GM21529 (cell line): ENCODE measurements at regions not wholly inside any gene's neighbourhood (a gene's known extent, or its start where the extent isn't known, plus 50 kb on each side); places are given as distances from the start of the nearest gene placed in this dataset.

Experiments
- ATAC-seq: cut with Tn5 transposase; IDR thresholded peaks from one replicate; pipeline ENCODE4 v1.9.1; 2021; ENCODE audit not compliant: unreplicated experiment

GRCh38 chr2:120863661-120864320 lies 128.1 kb downstream of the GLI2 start:
- no peak for ATAC-seq

DNA sequence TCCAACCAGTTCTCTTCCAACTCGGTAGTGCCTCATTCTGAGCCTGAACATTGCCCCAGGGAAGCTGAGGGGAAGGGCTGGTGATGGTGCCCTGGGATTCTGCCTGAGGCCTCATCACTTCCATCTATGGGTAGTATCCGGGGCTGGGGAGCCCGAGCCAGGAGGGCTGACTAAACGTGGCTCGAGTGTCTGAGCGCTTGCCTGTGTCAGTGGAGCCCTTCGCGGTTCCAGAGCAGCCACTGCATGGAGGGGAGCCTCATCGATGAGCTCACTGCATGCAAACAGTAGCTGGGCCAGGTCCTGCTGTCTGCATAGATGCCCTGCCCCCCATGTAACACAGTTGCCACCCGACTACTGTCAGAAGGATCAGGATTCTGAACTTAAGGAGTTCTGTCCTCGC lies 129.3 kb downstream of the GLI2 start:
- ATAC-seq = no peak

- ATAC-seq = no peak
These were observed 130.0 kb downstream of the GLI2 start for GRCh38 chr2:120865656-120866055.

GRCh38 chr2:120866071-120866470 lies 130.4 kb downstream of the GLI2 start:
- ATAC-seq = no peak

DNA sequence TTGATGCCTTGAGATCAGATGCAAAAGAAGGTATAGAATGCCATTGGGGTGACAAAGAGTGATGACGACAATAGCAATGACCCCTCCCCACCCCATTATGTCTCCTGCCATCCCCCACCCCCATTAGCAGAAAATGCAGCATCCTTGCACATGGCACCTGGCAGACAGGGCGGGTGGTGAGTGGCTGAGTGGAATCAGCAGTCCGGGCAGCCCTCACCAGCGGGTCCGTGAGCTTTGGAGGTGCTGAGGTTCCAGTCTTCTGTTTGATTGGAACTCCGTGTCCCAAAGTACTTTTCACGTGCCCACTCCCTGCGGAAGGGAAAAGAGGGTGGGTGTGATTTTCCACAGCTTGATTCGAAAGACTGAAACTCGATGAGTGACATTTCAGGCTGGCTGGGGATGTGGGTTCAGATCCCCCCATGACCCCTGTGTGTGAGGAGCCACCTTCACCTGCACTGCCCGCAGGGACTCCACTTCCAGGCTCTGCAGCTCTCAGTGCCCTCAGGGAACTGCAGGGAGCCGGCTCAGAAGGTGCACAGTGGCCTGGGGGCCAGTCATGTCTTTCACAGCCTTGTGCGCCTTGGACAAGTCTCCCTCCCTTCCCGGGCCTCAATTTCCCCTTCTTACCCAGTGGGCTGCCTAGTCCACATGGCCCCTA lies 130.9 kb downstream of the GLI2 start:
- ATAC-seq = no peak

DNA sequence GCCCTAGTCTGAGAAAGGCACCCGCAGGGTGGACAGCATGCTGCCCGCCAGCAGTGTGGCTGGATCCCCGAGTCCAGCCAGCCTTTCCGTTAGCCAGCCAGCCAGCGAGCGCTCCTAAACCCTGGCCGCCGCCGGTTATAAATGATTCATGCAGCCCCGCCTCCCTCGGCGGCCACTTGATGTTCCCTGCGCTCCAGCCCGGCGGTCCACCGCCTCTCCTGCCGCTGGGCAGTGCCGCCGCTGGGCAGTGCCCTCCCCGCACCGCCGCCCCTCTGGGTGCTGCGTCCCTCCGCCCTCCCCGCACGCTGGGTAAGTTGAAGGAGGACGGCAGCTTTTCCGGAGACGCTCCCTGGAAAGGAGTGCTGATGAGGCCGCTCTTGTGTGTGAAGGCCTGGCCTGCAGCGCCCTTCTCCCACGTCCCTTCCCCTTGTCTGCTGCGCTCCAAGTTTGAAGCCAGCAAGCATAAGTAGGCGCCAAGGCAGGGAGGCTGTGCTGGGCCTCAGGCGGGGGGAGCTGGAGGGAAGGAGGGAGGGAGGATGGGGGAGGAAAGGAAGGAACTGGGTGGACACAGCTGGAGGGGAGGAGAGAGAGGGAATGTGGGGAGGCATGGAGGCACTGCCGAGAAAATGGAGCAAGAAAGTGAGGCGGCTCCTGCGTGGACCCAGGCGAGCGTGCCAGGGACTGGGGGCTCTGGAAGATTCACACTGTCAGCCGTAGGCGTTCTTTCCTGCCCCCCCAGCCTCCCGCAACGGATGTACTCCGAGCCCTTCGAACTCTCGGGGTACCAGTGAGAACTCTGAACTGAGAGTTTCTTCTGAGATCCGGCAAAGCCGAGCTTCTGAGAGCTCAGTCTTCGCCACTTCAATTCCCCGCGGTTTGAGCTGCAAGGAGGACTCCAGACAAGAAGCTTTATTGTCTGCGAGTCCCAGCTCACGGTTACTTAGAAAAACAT lies 131.9 kb downstream of the GLI2 start:
- no peak for ATAC-seq

GRCh38 chr2:120868366-120868765 lies 132.7 kb downstream of the GLI2 start:
- no peak for ATAC-seq

DNA sequence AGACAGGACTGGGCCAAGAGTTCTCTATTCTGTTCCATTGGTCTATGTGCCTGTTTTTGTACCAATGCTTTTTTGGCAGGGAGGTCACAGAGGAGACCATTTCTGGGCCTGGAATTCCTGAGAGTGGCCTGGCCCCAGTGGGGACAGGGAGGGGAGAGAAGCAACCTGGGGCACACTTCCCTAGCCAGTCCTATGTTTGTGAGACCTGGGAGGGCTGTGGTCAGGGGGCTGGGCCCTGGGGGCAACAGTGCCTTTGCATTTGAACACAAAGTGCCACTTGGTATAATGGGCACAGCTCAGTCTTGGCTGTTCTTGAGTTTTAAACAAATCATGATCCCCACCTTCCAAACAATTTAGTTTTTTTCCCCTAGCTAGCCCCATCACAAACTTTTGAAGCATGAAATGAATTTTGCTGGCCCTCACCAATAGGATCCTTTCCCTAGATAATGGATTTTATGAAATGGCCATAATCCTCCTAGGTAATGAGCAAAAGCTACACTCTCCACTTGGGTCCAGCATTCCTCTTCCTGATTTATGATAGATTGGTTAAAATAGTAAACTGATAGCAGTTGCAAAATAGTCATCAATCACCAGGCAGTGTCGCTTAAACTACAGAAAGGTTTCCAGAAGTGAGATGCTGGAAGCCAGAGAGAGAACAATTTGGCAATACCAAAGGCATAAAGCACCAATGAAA lies 133.5 kb downstream of the GLI2 start:
- no peak for ATAC-seq

GRCh38 chr2:120869730-120870466 lies 134.2 kb downstream of the GLI2 start:
- ATAC-seq = no peak

DNA sequence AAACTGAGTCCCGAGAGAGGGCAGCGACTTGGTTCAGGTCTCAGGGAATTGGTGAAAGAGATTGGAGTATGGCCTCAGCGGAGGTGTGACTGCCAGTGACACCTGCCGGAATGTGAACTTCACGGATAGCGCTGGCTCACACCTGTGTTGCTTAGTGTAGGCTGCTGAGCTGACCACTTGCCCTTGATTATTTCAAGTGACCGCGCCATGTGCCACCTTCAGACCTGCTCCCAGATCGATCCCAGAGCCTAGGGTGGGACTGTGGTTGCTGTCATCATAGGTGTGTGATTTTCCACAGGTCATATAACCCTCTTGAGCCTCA lies 134.8 kb downstream of the GLI2 start:
- no peak for ATAC-seq

- ATAC-seq = no peak
These were observed 135.5 kb downstream of the GLI2 start for GRCh38 chr2:120871016-120871635.

- no peak for ATAC-seq
These were observed 136.4 kb downstream of the GLI2 start for GRCh38 chr2:120871881-120872620.

DNA sequence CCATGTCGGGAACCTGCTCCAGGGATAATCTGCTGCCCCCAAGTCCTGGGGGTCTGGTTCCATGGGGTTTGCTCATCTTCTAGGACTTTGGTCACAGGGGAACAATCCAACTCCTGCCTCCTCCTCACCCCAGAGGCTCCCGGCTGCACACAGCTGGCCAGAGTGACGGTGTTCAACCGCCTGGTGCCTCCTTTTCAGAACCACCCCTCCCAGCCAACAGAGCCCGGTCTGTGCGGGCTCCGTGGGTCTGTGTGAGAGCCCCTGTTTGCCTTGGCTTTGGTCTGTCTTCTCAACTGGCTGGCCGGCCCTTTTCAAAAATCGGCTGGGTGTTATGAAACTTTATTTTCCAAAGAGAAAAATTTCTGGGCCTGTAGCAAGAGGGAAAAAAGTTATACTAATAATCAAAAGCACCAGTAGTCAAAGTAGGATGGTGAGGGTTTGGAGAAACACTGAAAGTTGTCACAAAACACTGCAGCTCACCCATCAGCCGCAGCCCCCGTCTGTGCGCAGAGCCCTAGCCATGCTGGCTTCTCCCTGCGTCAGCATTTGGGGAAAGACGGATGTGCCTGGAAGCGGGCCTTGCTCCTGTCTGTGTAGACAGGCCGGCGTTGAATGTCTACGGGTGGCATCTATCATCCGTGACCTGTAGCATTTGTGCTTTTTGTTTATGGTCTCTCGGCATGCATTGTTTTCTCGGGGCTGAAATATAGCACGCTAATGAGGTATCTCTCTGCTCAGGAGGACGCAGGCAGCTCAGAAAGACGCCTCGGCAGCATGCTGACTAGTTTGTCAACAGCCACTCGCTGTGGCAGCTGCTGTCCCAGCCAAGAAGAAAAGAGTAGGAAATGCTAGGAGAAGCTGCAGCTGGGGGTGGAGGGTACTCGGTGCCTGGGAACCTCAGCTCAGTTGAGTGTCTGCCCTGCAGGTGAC lies 138.6 kb downstream of the GLI2 start:
- ATAC-seq = no peak

DNA sequence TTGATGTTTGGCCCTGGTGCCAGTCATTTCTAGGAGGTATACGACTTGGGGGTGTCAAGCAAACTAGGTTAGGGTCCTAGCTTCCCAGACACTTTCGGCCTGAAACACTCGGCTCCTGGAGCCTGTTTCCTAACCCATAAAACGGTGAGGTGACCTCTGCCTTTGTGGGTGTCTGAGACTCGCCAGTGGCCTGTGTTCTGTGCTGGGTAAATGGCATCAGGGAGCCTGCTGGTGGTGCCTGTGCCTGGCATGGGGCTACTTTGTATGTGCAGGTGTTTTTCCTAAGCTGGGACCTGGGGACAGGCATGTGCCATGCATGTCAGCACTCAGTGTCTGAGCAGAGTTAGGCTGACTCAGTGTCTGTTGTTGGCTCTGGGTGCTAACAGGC lies 139.2 kb downstream of the GLI2 start:
- ATAC-seq = no peak

DNA sequence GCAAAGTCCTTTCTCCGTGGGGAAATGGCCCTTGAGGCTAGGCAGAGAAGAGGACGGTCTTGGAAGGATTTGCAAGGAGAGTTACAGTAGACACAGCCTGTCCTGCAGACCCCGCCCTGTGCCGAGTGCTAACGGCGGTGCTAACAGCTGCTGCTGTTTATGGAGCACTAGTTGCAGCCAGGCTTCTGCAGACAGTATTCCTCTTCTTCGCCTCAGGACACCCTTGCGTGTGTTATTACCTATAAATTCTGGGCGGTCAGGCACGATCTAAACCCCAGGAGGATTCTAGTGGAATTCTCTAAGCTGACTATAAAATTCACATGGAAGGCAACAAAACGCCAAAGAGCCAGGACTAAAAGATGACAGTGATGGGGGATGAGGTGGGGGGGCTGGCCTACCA lies 139.8 kb downstream of the GLI2 start:
- no peak for ATAC-seq

- no peak for ATAC-seq
These were observed 141.0 kb downstream of the GLI2 start for GRCh38 chr2:120876526-120877280.

- ATAC-seq = no peak
These were observed 141.7 kb downstream of the GLI2 start for GRCh38 chr2:120877409-120877808.

- no peak for ATAC-seq
These were observed 143.3 kb downstream of the GLI2 start for GRCh38 chr2:120878970-120879369.
